ENCODE measurements at regions not wholly inside any gene's neighbourhood (a gene's known extent, or its start where the extent isn't known, plus 50 kb on each side); places are given as distances from the start of the nearest gene placed in this dataset.

DNA sequence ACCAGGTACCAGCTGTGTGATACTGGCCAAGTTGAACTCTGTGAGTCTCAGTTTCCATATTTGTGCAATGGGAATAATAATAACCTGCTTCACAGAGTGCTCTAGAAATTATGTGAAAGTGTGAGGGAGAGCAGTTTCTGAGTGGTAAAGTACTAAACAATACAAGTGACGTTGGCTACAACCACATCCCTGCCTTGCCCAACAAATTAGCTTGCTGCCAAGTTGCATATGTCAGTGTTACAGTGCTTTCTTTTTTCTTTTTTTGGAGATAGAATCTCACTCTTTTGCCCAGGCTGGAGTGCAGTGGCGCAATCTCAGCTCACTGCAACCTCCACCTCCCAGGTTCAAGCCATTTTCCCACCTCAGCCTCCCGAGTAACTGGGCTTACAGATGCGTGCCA is 533.6 kb upstream of the MEX3C start:
- no peak overlapping the region for H3K4me3 ChIP-seq (ENCODE audit: low read depth, low read length)
- TF ChIP-seq CTCF (conservative IDR thresholded peaks at IDR 0.05; ENCODE audit: low read depth, low read length): no peak
- no peak for DNase-seq (ENCODE audit: low read depth)

- no peak for TF ChIP-seq CTCF (conservative IDR thresholded peaks at IDR 0.05; ENCODE audit: low read depth, low read length)
- DNase-seq (ENCODE audit: low read depth): no peak
- no peak overlapping the region for H3K4me3 ChIP-seq (ENCODE audit: low read depth, low read length)
Measured at GRCh38 chr18:51734576-51734975, 537.1 kb upstream of the MEX3C start.

GRCh38 chr18:51739044-51739666 is 541.7 kb upstream of the MEX3C start:
- DNase-seq (ENCODE audit: low read depth): no peak
- no peak overlapping the region for H3K4me3 ChIP-seq (ENCODE audit: low read depth, low read length)
- TF ChIP-seq CTCF (conservative IDR thresholded peaks at IDR 0.05; ENCODE audit: low read depth, low read length): no peak

DNA sequence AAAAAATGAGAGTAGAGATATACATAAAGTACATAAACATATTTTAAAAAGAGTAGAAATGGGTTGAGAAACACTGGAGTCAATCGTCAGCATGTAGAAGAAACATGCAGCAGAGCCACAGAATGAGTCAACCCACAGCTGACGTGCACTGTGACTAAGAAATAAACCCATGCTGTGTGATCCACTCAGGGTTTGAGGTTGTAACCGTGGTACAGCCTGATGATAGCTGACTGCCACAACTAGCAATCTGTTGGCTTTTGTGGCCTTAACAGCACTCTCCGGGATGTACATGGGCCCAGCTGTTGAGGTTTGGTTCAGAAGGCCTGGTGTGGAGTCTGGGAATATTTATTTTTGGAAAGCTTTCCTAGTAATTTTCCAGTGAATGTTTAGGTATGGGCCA is 554.4 kb upstream of the MEX3C start:
- DNase-seq (ENCODE audit: low read depth): no peak
- TF ChIP-seq CTCF (conservative IDR thresholded peaks at IDR 0.05; ENCODE audit: low read depth, low read length): no peak
- H3K4me3 ChIP-seq (ENCODE audit: low read depth, low read length): no peak overlapping the region

DNA sequence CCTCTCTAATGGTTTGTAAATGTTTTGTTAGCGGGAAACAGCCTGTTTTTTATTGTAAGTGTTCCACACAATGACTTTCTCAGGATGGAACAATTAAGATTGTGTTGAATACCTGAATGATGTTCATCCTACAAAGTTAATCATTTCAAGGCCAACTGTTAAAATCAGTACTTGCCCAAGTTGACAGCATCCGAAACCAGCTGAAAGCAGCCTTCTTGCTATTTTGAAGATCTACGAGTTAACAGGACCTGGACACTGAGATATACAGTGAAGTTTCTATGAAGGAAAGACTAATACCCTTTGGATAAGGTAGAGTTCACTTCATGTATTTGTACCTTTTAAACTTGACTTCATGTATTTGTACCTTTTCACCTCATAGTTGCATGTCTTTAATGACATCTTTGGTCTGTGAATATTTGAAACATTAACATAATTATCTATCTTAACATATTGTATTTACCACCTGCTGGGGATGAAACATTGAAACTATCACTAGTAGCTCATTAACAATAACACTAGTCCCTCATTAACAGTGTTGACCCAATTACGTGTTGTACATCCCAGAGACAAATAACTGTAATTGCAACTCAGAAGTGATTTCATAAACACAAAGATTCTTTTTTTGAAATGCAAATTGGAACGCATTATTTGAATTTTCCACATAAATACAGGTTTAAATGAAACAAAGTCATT is 556.0 kb upstream of the MEX3C start:
- no peak overlapping the region for H3K4me3 ChIP-seq (ENCODE audit: low read depth, low read length)
- TF ChIP-seq CTCF (conservative IDR thresholded peaks at IDR 0.05; ENCODE audit: low read depth, low read length): no peak
- DNase-seq (ENCODE audit: low read depth): no peak

- no peak for TF ChIP-seq CTCF (conservative IDR thresholded peaks at IDR 0.05; ENCODE audit: low read depth, low read length)
- no peak overlapping the region for H3K4me3 ChIP-seq (ENCODE audit: low read depth, low read length)
- no peak for DNase-seq (ENCODE audit: low read depth)
Measured at GRCh38 chr18:51754566-51754965, 557.1 kb upstream of the MEX3C start.

Data from epithelial cell of proximal tubule (primary cell).